GM04504 (cell line): ENCODE measurements at regions not wholly inside any gene's neighbourhood (a gene's known extent, or its start where the extent isn't known, plus 50 kb on each side); places are given as distances from the start of the nearest gene placed in this dataset.
"Not testable (repeated sequence)": the region's sequence is repeated elsewhere in the genome, so short reads cannot be mapped to it uniquely, and the experiment has no call there.

Source experiments
- DNase-seq: peaks from one replicate; pipeline ENCODE4 v3.0.0-alpha.2; 2012; ENCODE audit warnings: low read depth

GRCh38 chr16:13336907-13337881 is 435.8 kb downstream of the SHISA9 start:
- not testable (repeated sequence) for DNase-seq

DNA sequence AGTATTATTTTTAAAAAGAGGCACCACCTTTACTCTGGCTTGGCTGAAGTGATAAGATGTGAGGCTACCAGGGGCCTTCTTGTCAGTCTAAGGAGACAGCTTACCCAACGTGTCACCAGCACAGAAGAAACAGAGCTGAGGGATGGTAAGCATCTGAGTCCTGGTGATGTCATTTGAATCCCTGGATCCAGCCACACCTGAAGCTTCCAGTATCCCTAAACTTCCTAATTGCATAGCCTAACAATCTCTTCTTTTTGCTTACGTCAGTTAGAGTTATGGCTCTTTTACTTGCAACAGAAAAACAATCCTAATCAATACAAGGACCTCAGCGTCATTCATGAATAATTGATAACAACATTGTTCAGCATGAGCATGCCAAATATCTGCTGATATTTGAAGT is 436.6 kb downstream of the SHISA9 start:
- DNase-seq = no peak

DNA sequence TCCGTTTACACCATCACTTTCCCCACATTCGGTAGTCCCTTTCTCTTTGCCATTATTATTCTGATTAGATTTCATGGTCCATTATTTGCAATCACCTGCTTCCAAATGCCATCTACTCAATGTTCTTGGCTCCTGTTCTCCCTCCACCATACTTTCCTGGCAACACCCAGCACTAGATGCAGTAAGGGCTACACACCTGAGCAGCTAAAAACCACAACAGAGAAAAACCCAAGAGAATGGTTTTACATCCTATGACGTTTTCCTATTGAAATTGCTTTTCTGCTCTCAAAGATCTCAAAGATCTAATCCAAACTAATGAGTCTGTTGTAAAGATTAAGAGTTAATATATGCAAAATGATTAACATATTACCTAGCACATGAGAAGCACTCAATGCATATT is 441.3 kb downstream of the SHISA9 start:
- no peak for DNase-seq

GRCh38 chr16:13344001-13344400 is 442.6 kb downstream of the SHISA9 start:
- no peak for DNase-seq

GRCh38 chr16:13348416-13348815 is 447.0 kb downstream of the SHISA9 start:
- no peak for DNase-seq

GRCh38 chr16:13350000-13350399 is 448.6 kb downstream of the SHISA9 start:
- DNase-seq = no peak

- no peak for DNase-seq
Measured at GRCh38 chr16:13351181-13351580, 449.8 kb downstream of the SHISA9 start.

- DNase-seq = no peak
Measured at GRCh38 chr16:13351601-13352217, 450.3 kb downstream of the SHISA9 start.

DNA sequence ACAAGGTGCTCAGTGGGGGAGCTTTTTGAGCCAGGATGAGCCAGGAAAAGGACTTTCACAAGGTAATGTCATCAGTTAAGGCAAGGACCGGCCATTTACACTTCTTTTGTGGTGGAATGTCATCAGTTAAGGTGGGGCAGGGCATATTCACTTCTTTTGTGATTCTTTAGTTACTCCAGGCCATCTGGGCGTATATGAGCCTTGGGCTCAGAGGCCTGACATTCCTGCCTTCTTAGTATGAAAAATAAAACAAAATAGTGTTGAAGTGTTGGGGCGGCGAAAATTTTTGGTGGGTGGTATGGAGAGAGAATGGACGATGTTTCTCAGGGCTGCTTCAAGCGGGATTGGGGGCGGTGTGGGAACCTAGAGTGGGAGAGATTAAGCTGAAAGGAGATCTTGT is 451.4 kb downstream of the SHISA9 start:
- not testable (repeated sequence) for DNase-seq

DNA sequence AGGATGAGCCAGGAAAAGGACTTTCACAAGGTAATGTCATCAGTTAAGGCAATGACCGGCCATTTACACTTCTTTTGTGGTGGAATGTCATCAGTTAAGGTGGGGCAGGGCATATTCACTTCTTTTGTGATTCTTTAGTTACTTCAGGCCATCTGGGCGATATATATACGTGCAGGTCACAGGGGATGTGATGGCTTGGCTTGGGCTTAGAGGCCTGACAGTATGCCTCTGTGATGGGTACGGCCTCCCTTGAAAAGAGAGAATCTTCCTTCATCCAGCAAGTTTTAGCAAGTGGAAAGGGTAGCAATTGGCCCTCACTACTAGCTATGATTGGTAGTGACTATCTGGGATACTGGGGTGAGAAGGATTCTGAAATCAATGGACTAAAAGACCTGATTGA is 456.4 kb downstream of the SHISA9 start:
- DNase-seq = not testable (repeated sequence)

- no peak for DNase-seq
Measured at GRCh38 chr16:13359835-13360234, 458.4 kb downstream of the SHISA9 start.

DNA sequence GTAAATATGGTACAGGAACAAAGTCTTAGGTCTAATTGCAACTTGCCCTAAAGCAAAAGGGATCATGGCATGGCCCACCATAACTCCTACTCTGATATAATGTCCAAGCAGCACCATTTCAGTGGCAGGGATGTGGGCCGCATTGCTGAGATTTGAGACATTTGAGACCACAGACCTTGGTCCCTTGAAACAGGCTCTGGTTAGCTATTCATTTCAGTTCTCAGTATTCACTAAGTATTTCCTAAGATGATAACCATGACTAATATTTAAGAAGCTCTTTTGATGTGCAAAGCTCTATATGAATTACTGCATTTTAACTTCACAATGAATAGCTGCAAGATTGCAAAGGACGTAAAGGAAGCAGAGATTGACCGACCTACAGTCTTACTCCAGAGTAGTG is 471.0 kb downstream of the SHISA9 start:
- no peak for DNase-seq

DNA sequence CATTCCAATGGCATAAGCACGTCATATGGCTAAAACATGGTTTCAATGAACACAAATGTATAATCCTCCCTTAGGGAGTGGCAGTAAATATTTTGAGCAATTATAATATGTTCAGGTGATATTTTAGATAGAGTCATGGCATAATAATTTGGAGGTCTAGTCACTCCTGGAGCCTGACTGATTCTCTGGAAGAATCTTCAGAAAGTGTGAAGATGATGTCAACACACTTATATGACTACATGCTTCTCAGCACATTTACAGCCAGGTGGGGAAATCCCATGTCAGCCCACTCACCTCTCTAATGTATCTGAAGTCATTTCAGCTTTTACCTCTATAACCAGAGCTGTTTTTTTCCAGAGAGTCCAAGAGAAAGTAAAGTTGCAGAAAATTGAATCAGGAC is 474.8 kb downstream of the SHISA9 start:
- DNase-seq = no peak

GRCh38 chr16:13377143-13377542 is 475.7 kb downstream of the SHISA9 start:
- DNase-seq = no peak

DNA sequence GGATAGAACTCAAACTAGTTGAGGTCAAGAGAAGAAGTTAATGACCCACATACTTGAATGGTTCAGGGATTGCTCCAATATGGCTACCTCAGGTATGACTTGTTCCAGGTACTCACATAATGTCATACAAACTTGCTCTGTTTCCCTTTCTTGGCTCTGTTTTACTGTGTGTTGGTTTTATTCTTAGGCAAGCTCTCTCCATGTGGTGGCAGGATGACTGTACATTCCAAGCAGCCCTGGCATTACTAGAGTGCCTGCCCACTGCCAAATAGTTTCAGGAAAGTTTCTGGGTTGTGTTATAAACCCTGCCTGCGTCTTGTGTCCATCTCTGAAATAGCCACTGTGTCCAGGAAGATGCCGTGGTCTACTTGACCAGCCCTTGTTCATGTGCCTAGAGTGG is 476.8 kb downstream of the SHISA9 start:
- DNase-seq = no peak

DNA sequence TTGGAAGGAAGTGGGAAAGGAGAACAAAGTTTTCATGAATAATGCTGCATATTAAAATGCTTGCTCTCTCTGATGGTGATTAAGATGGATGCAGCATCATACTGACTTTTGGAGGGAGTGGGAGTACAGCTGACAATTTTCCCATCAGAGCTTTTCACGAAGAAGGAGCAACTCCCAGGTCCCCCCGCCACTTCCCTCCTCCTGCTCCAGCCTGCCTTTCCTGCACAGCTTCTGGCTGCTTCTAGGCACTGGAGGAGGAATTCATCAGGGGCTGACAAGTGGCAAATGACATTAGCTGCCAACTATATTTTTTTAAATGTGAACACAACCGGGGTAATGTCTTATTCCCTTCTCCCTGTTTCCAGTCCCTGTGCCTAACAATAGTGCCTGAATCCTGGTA is 477.9 kb downstream of the SHISA9 start:
- DNase-seq = no peak

GRCh38 chr16:13385156-13386040 is 484.0 kb downstream of the SHISA9 start:
- DNase-seq = not testable (repeated sequence)

DNA sequence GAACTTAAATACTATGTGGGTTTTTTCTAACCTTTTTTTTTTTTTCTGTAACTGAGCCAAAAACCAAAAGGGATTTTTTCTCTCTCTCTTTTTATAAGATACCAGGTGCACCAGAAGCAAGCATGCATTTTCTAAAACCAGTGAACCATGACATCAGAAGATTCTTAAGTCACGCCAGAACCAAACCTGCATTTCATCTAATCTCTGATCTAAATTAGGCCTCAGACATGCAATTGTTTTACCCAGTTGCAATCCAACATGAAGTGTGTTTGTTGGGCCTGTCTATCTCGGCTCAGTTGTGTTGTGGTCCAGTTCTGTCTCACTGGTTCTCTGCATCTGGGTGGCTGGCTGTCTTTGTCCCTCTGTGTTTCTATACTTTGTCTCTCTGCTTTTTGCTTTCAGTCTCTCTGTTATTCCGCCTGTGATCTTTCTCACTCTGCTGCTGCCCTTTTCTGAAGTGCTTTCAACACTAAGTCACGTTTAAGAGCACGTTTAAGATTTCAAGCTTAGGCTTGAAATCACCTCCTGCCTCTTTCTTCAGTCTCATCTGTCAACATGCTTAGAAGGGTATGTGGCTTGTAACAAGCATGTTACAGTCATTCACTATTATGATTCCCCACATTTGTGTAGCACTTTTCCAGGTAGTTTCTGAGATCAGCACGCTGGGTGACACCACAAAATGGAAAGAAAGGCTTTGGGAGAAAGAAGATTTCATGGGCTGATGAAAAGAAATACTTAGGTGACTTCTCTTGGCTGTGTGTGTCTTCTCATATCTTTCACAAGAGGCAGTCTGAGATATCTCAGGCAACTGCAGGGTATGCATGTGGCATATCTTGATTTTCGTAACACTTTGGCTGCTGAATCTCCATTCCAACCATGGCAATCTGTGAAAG is 488.9 kb downstream of the SHISA9 start:
- no peak for DNase-seq

GRCh38 chr16:13390986-13391305 is 489.5 kb downstream of the SHISA9 start:
- no peak for DNase-seq

- no peak for DNase-seq
Measured at GRCh38 chr16:13391337-13391736, 489.9 kb downstream of the SHISA9 start.

- DNase-seq = no peak
Measured at GRCh38 chr16:13392341-13392740, 490.9 kb downstream of the SHISA9 start.

DNA sequence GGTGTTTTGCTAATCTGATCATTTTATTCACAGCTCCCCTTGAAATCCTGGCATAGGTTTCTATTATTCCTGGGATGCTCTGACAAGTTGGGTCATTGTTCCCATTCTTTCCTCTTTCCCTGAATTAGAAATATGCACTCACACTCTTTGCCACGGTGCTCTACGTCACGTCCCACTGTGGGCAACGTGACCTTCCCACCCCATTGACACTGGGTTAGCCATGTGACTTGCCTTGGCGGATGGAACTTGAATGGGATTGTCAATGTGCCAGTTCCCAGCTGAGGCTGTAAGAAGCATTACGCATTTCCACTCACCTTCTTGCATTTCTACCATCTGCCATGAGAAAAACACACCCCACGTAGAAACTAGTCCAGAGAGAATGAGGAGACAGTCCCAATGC is 492.4 kb downstream of the SHISA9 start:
- DNase-seq = no peak
